Stimulated activated effector memory CD8-positive, alpha-beta T cell treated with anti-CD3 and anti-CD28 coated beads, Interleukin-12 subunit alpha, Interleukin-12 subunit beta, amount 100 ng/mL, for 72 hours (primary cell): ENCODE measurements at regions not wholly inside any gene's neighbourhood (a gene's known extent, or its start where the extent isn't known, plus 50 kb on each side); places are given as distances from the start of the nearest gene placed in this dataset.

Experiments used
- ATAC-seq: fragments of 150-1000 bp; cut with Tn5 transposase; 2 replicates; pipeline ENCODE4 v1.10.0; 2021
- DNase-seq, 2 donors: peaks; one replicate each; pipeline ENCODE4 v3.0.0; 2021 to 2022; ENCODE audit warnings: low spot score in 2 of 2
- H3K27ac Mint-ChIP-seq: one replicate; pipeline ENCODE4 v1.8.0; 2022; ENCODE audit warnings: mild to moderate bottlenecking, mixed read lengths
- H3K36me3 Mint-ChIP-seq: one replicate; pipeline ENCODE4 v1.8.0; 2022; ENCODE audit warnings: mild to moderate bottlenecking, mixed read lengths
- H3K4me1 Mint-ChIP-seq: one replicate; pipeline ENCODE4 v1.8.0; 2022; ENCODE audit warnings: mixed read lengths
- H3K4me3 Mint-ChIP-seq: one replicate; pipeline ENCODE4 v1.8.0; 2022; ENCODE audit warnings: mild to moderate bottlenecking, mixed read lengths
- H3K9me3 Mint-ChIP-seq: one replicate; pipeline ENCODE4 v1.8.0; 2022; ENCODE audit warnings: mixed read lengths

- ATAC-seq (no peak), DNase-seq (no peak)
- Mint-ChIP-seq H3K36me3 (no peaks in the 10 kb centered on the region), H3K4me3 (no peak overlapping the region), H3K9me3 (peaks cover 4% of the 10 kb centered on the region), H3K27ac (peak overlapping the region; percentile 20), H3K4me1 (no peaks in the 10 kb centered on the region)
These were observed 187.2 kb downstream of the HLX start for GRCh38 chr1:221066351-221067001.

GRCh38 chr1:221067721-221068120, 188.5 kb downstream of the HLX start:
- DNase-seq (no peak), ATAC-seq (no peak)
- no peaks in the 10 kb centered on the region for H3K4me1 Mint-ChIP-seq
- no peaks in the 10 kb centered on the region for H3K36me3 Mint-ChIP-seq
- H3K9me3 Mint-ChIP-seq = peaks cover 4% of the 10 kb centered on the region
- no peak overlapping the region for H3K27ac Mint-ChIP-seq
- H3K4me3 Mint-ChIP-seq = no peak overlapping the region

- DNase-seq (no peak), ATAC-seq (peak; percentile 62)
- Mint-ChIP-seq H3K4me3 (no peak overlapping the region), H3K4me1 (no peaks in the 10 kb centered on the region), H3K27ac (no peak overlapping the region), H3K36me3 (no peaks in the 10 kb centered on the region), H3K9me3 (no peaks in the 10 kb centered on the region)
These were observed 190.1 kb downstream of the HLX start for GRCh38 chr1:221069178-221069903.

GRCh38 chr1:221069986-221070385, 190.7 kb downstream of the HLX start:
- Mint-ChIP-seq H3K9me3 (no peaks in the 10 kb centered on the region), H3K4me3 (no peak overlapping the region), H3K36me3 (no peaks in the 10 kb centered on the region), H3K4me1 (no peaks in the 10 kb centered on the region), H3K27ac (no peak overlapping the region)
- DNase-seq = no peak
- no peak for ATAC-seq

GRCh38 chr1:221071777-221072176, 192.5 kb downstream of the HLX start:
- no peaks in the 10 kb centered on the region for H3K4me1 Mint-ChIP-seq
- no peak overlapping the region for H3K27ac Mint-ChIP-seq
- H3K9me3 Mint-ChIP-seq = no peaks in the 10 kb centered on the region
- H3K36me3 Mint-ChIP-seq = no peaks in the 10 kb centered on the region
- DNase-seq = no peak
- no peak for ATAC-seq
- no peak overlapping the region for H3K4me3 Mint-ChIP-seq

- no peak for DNase-seq
- no peak for ATAC-seq
- Mint-ChIP-seq H3K27ac (no peak overlapping the region), H3K36me3 (no peaks in the 10 kb centered on the region), H3K4me3 (no peak overlapping the region), H3K4me1 (no peaks in the 10 kb centered on the region), H3K9me3 (no peaks in the 10 kb centered on the region)
These were observed 193.0 kb downstream of the HLX start for GRCh38 chr1:221072214-221072613.

GRCh38 chr1:221074332-221074731, 195.1 kb downstream of the HLX start:
- Mint-ChIP-seq H3K4me3 (no peak overlapping the region), H3K27ac (no peak overlapping the region), H3K4me1 (no peaks in the 10 kb centered on the region), H3K36me3 (no peaks in the 10 kb centered on the region), H3K9me3 (no peaks in the 10 kb centered on the region)
- no peak for DNase-seq
- ATAC-seq = no peak

GRCh38 chr1:221075911-221076310, 196.7 kb downstream of the HLX start:
- Mint-ChIP-seq H3K36me3 (no peaks in the 10 kb centered on the region), H3K4me1 (no peaks in the 10 kb centered on the region), H3K9me3 (peaks cover 2% of the 10 kb centered on the region), H3K27ac (no peak overlapping the region), H3K4me3 (no peak overlapping the region)
- DNase-seq (no peak), ATAC-seq (no peak)

- ATAC-seq (no peak), DNase-seq (no peak)
- Mint-ChIP-seq H3K36me3 (no peaks in the 10 kb centered on the region), H3K9me3 (peaks cover 2% of the 10 kb centered on the region), H3K4me1 (no peaks in the 10 kb centered on the region), H3K27ac (no peak overlapping the region), H3K4me3 (no peak overlapping the region)
These were observed 197.2 kb downstream of the HLX start for GRCh38 chr1:221076391-221076811.

GRCh38 chr1:221078260-221078965, 199.2 kb downstream of the HLX start:
- Mint-ChIP-seq H3K36me3 (no peaks in the 10 kb centered on the region), H3K4me3 (no peak overlapping the region), H3K27ac (no peak overlapping the region), H3K4me1 (no peaks in the 10 kb centered on the region), H3K9me3 (peaks cover 2% of the 10 kb centered on the region)
- ATAC-seq (no peak), DNase-seq (no peak)

- H3K4me1 Mint-ChIP-seq = no peaks in the 10 kb centered on the region
- no peak for DNase-seq
- ATAC-seq = no peak
- H3K9me3 Mint-ChIP-seq = peaks cover 2% of the 10 kb centered on the region
- H3K36me3 Mint-ChIP-seq = no peaks in the 10 kb centered on the region
- no peak overlapping the region for H3K4me3 Mint-ChIP-seq
- no peak overlapping the region for H3K27ac Mint-ChIP-seq
These were observed 204.7 kb downstream of the HLX start for GRCh38 chr1:221083902-221084301.

GRCh38 chr1:221084681-221085080, 205.4 kb downstream of the HLX start:
- Mint-ChIP-seq H3K27ac (no peak overlapping the region), H3K9me3 (peaks cover 2% of the 10 kb centered on the region)
- ATAC-seq = no peak

GRCh38 chr1:221085701-221086375, 206.6 kb downstream of the HLX start:
- no peak overlapping the region for H3K27ac Mint-ChIP-seq
- no peak for DNase-seq
- no peak for ATAC-seq
- H3K4me3 Mint-ChIP-seq = no peak overlapping the region
- no peaks in the 10 kb centered on the region for H3K4me1 Mint-ChIP-seq
- no peaks in the 10 kb centered on the region for H3K9me3 Mint-ChIP-seq
- H3K36me3 Mint-ChIP-seq = no peaks in the 10 kb centered on the region

More at GRCh38 chr1:221084681-221085080, 205.4 kb downstream of the HLX start:
- Mint-ChIP-seq H3K4me1 (no peaks in the 10 kb centered on the region), H3K36me3 (no peaks in the 10 kb centered on the region), H3K4me3 (no peak overlapping the region)
- no peak for DNase-seq

GRCh38 chr1:221087919-221088318, 208.7 kb downstream of the HLX start:
- no peak overlapping the region for H3K27ac Mint-ChIP-seq
- no peaks in the 10 kb centered on the region for H3K36me3 Mint-ChIP-seq
- ATAC-seq (no peak), DNase-seq (no peak)
- no peak overlapping the region for H3K4me3 Mint-ChIP-seq
- no peaks in the 10 kb centered on the region for H3K9me3 Mint-ChIP-seq
- H3K4me1 Mint-ChIP-seq = no peaks in the 10 kb centered on the region

GRCh38 chr1:221089273-221089672, 210.0 kb downstream of the HLX start:
- ATAC-seq = no peak
- Mint-ChIP-seq H3K9me3 (no peaks in the 10 kb centered on the region), H3K27ac (no peak overlapping the region), H3K36me3 (no peaks in the 10 kb centered on the region), H3K4me3 (no peak overlapping the region), H3K4me1 (no peaks in the 10 kb centered on the region)
- DNase-seq = no peak
